Natural killer cell treated with Interleukin-12 subunit alpha and Interleukin-12 subunit beta and Interleukin-15 and Interleukin-18, amount 100 ng/mL, for 72 hours (primary cell): ENCODE measurements at regions not wholly inside any gene's neighbourhood (a gene's known extent, or its start where the extent isn't known, plus 50 kb on each side); places are given as distances from the start of the nearest gene placed in this dataset.
A peak's percentile ranks its signal among the peaks of the same experiment; 100 is the strongest.

Experiments
- ATAC-seq, 2 donors: fragments of 150-1000 bp; cut with Tn5 transposase in 1 of 2; sonication (Bioruptor Pico), chemical (Tn5 transposase) in 1 of 2; 2 replicates each; pipeline ENCODE4 v1.10.0; 2021
- DNase-seq: peaks from one replicate; pipeline ENCODE4 v3.0.0; 2022; ENCODE audit warnings: low spot score
- H3K27ac Mint-ChIP-seq, 2 donors: 1 replicate in 1 of 2; 2 replicates in 1 of 2; pipeline ENCODE4 v1.8.0; 2022; ENCODE audit warnings: mixed read lengths in 2 of 2, mild to moderate bottlenecking in 1 of 2, moderate library complexity in 1 of 2
- H3K27me3 Mint-ChIP-seq, 2 donors: 1 replicate in 1 of 2; 2 replicates in 1 of 2; pipeline ENCODE4 v1.8.0; 2022; ENCODE audit warnings: mixed read lengths in 2 of 2
- H3K36me3 Mint-ChIP-seq: one replicate; pipeline ENCODE4 v1.8.0; 2022; ENCODE audit warnings: mixed read lengths
- H3K4me1 Mint-ChIP-seq, 2 donors: 1 replicate in 1 of 2; 2 replicates in 1 of 2; pipeline ENCODE4 v1.8.0; 2022; ENCODE audit warnings: low read depth in 2 of 2, mixed read lengths in 2 of 2, mild to moderate bottlenecking in 1 of 2
- H3K4me3 Mint-ChIP-seq: one replicate; pipeline ENCODE4 v1.8.0; 2022; ENCODE audit warnings: mixed read lengths
- H3K9me3 Mint-ChIP-seq: 2 replicates; pipeline ENCODE4 v1.8.0; 2022; ENCODE audit warnings: mixed read lengths

- no peaks in the 10 kb centered on the region for H3K4me1 Mint-ChIP-seq
- no peaks in the 10 kb centered on the region for H3K36me3 Mint-ChIP-seq
These were observed 96.0 kb downstream of the RASGEF1B start for GRCh38 chr4:81375745-81376144.

GRCh38 chr4:81369886-81370285, 101.8 kb downstream of the RASGEF1B start:
- Mint-ChIP-seq H3K4me1 (no peaks in the 10 kb centered on the region), H3K36me3 (no peaks in the 10 kb centered on the region), H3K9me3 (peaks cover 4% of the 10 kb centered on the region), H3K27me3 (peaks cover 22 to 46% of the 10 kb centered on the region in 2 donors), H3K4me3 (no peak overlapping the region), H3K27ac (no peak overlapping the region)
- no peak for DNase-seq
- no peak for ATAC-seq

More at GRCh38 chr4:81375745-81376144, 96.0 kb downstream of the RASGEF1B start:
- Mint-ChIP-seq H3K4me3 (no peak overlapping the region), H3K27me3 (peaks cover 22 to 37% of the 10 kb centered on the region in 2 donors), H3K9me3 (no peaks in the 10 kb centered on the region), H3K27ac (no peak overlapping the region)
- ATAC-seq, result no peak
- no peak for DNase-seq

GRCh38 chr4:81366779-81367178, 104.9 kb downstream of the RASGEF1B start:
- Mint-ChIP-seq H3K27me3 (peaks cover 16 to 30% of the 10 kb centered on the region in 2 donors), H3K9me3 (peaks cover 4% of the 10 kb centered on the region), H3K27ac (no peak overlapping the region), H3K4me1 (no peaks in the 10 kb centered on the region), H3K36me3 (no peaks in the 10 kb centered on the region), H3K4me3 (no peak overlapping the region)
- ATAC-seq (no peak), DNase-seq (no peak)

- Mint-ChIP-seq H3K27ac (no peak overlapping the region), H3K9me3 (no peaks in the 10 kb centered on the region), H3K27me3 (peaks cover 9 to 23% of the 10 kb centered on the region in 2 donors), H3K4me3 (no peak overlapping the region), H3K4me1 (no peaks in the 10 kb centered on the region), H3K36me3 (no peaks in the 10 kb centered on the region)
- DNase-seq (no peak), ATAC-seq (no peak)
These were observed 111.0 kb downstream of the RASGEF1B start for GRCh38 chr4:81360737-81361136.

GRCh38 chr4:81359207-81359606, 112.5 kb downstream of the RASGEF1B start:
- DNase-seq (no peak), ATAC-seq (no peak)
- H3K4me1 Mint-ChIP-seq, result no peaks in the 10 kb centered on the region
- H3K27me3 Mint-ChIP-seq, result peaks cover 9 to 23% of the 10 kb centered on the region in 2 donors
- no peak overlapping the region for H3K27ac Mint-ChIP-seq
- no peak overlapping the region for H3K4me3 Mint-ChIP-seq
- H3K9me3 Mint-ChIP-seq, result no peaks in the 10 kb centered on the region
- H3K36me3 Mint-ChIP-seq, result no peaks in the 10 kb centered on the region

GRCh38 chr4:81358154-81358553, 113.6 kb downstream of the RASGEF1B start:
- H3K27me3 Mint-ChIP-seq, result peaks cover 11 to 23% of the 10 kb centered on the region in 2 donors
- ATAC-seq, result no peak
- H3K27ac Mint-ChIP-seq, result no peak overlapping the region
- no peak for DNase-seq
- H3K36me3 Mint-ChIP-seq, result no peaks in the 10 kb centered on the region
- H3K9me3 Mint-ChIP-seq, result no peaks in the 10 kb centered on the region
- no peaks in the 10 kb centered on the region for H3K4me1 Mint-ChIP-seq
- no peak overlapping the region for H3K4me3 Mint-ChIP-seq

GRCh38 chr4:81356621-81357020, 115.1 kb downstream of the RASGEF1B start:
- no peak for ATAC-seq
- no peak for DNase-seq
- Mint-ChIP-seq H3K36me3 (no peaks in the 10 kb centered on the region), H3K9me3 (no peaks in the 10 kb centered on the region), H3K4me3 (no peak overlapping the region), H3K27me3 (peaks cover 11 to 29% of the 10 kb centered on the region in 2 donors), H3K4me1 (no peaks in the 10 kb centered on the region), H3K27ac (no peak overlapping the region)

- Mint-ChIP-seq H3K4me1 (no peaks in the 10 kb centered on the region), H3K27me3 (peaks cover 13 to 32% of the 10 kb centered on the region in 2 donors), H3K36me3 (no peaks in the 10 kb centered on the region), H3K9me3 (no peaks in the 10 kb centered on the region), H3K4me3 (no peak overlapping the region), H3K27ac (no peak overlapping the region)
- DNase-seq, result no peak
- no peak for ATAC-seq
These were observed 116.6 kb downstream of the RASGEF1B start for GRCh38 chr4:81355136-81355535.

- Mint-ChIP-seq H3K27ac (no peak overlapping the region), H3K4me3 (no peak overlapping the region), H3K9me3 (no peaks in the 10 kb centered on the region), H3K4me1 (no peaks in the 10 kb centered on the region), H3K27me3 (peaks cover 10 to 24% of the 10 kb centered on the region in 2 donors), H3K36me3 (no peaks in the 10 kb centered on the region)
- ATAC-seq, result no peak
- no peak for DNase-seq
These were observed 117.8 kb downstream of the RASGEF1B start for GRCh38 chr4:81353861-81354260.

GRCh38 chr4:81352446-81352835, 119.3 kb downstream of the RASGEF1B start:
- DNase-seq, result no peak
- ATAC-seq, result no peak
- Mint-ChIP-seq H3K36me3 (no peaks in the 10 kb centered on the region), H3K4me3 (no peak overlapping the region), H3K27me3 (peaks cover 10 to 15% of the 10 kb centered on the region in 2 donors), H3K9me3 (no peaks in the 10 kb centered on the region), H3K27ac (no peak overlapping the region), H3K4me1 (no peaks in the 10 kb centered on the region)

- H3K36me3 Mint-ChIP-seq, result no peaks in the 10 kb centered on the region
- no peak overlapping the region for H3K4me3 Mint-ChIP-seq
- ATAC-seq, result peak in 1 of 2 donors; percentile 66
- no peaks in the 10 kb centered on the region for H3K9me3 Mint-ChIP-seq
- H3K27me3 Mint-ChIP-seq, result peaks cover 8 to 15% of the 10 kb centered on the region in 2 donors
- DNase-seq, result no peak
- H3K27ac Mint-ChIP-seq, result no peak overlapping the region
- no peaks in the 10 kb centered on the region for H3K4me1 Mint-ChIP-seq
These were observed 119.9 kb downstream of the RASGEF1B start for GRCh38 chr4:81351654-81352445.

- H3K27me3 Mint-ChIP-seq, result peaks cover 8 to 15% of the 10 kb centered on the region in 2 donors
- no peaks in the 10 kb centered on the region for H3K9me3 Mint-ChIP-seq
- no peak overlapping the region for H3K27ac Mint-ChIP-seq
- H3K36me3 Mint-ChIP-seq, result no peaks in the 10 kb centered on the region
- ATAC-seq (no peak), DNase-seq (no peak)
- no peak overlapping the region for H3K4me3 Mint-ChIP-seq
- no peaks in the 10 kb centered on the region for H3K4me1 Mint-ChIP-seq
These were observed 121.7 kb downstream of the RASGEF1B start for GRCh38 chr4:81350040-81350439.

- DNase-seq, result no peak
- H3K4me1 Mint-ChIP-seq, result no peaks in the 10 kb centered on the region
- no peak overlapping the region for H3K27ac Mint-ChIP-seq
- H3K9me3 Mint-ChIP-seq, result no peaks in the 10 kb centered on the region
- ATAC-seq, result no peak
- H3K36me3 Mint-ChIP-seq, result no peaks in the 10 kb centered on the region
- no peak overlapping the region for H3K4me3 Mint-ChIP-seq
- H3K27me3 Mint-ChIP-seq, result peaks cover 8 to 15% of the 10 kb centered on the region in 2 donors
These were observed 123.0 kb downstream of the RASGEF1B start for GRCh38 chr4:81348778-81349094.

GRCh38 chr4:81348086-81348777, 123.5 kb downstream of the RASGEF1B start:
- no peak overlapping the region for H3K4me3 Mint-ChIP-seq
- H3K4me1 Mint-ChIP-seq, result no peaks in the 10 kb centered on the region
- ATAC-seq (no peak), DNase-seq (no peak)
- no peak overlapping the region for H3K27ac Mint-ChIP-seq
- no peaks in the 10 kb centered on the region for H3K36me3 Mint-ChIP-seq
- H3K9me3 Mint-ChIP-seq, result no peaks in the 10 kb centered on the region
- H3K27me3 Mint-ChIP-seq, result peaks cover 6 to 19% of the 10 kb centered on the region in 2 donors
